ENCODE measurements at regions not wholly inside any gene's neighbourhood (a gene's known extent, or its start where the extent isn't known, plus 50 kb on each side); places are given as distances from the start of the nearest gene placed in this dataset.
"Not testable (repeated sequence)": the region's sequence is repeated elsewhere in the genome, so short reads cannot be mapped to it uniquely, and the experiment has no call there.

GRCh38 chr2:234558642-234559041 lies 61.8 kb upstream of the ARL4C start:
- DNase-seq (ENCODE audit: low read depth), result no peak

- no peak for DNase-seq (ENCODE audit: low read depth)
Observed at GRCh38 chr2:234556848-234557573, 60.1 kb upstream of the ARL4C start.

GRCh38 chr2:234555616-234556249 lies 58.9 kb upstream of the ARL4C start:
- DNase-seq (ENCODE audit: low read depth), result no peak

- no peak for DNase-seq (ENCODE audit: low read depth)
Observed at GRCh38 chr2:234555161-234555560, 58.3 kb upstream of the ARL4C start.

GRCh38 chr2:234553223-234553622 lies 56.3 kb upstream of the ARL4C start:
- DNase-seq (ENCODE audit: low read depth), result not testable (repeated sequence)

GRCh38 chr2:234550511-234551107 lies 53.7 kb upstream of the ARL4C start:
- no peak for DNase-seq (ENCODE audit: low read depth)

GRCh38 chr2:234550056-234550455 lies 53.2 kb upstream of the ARL4C start:
- DNase-seq (ENCODE audit: low read depth), result no peak

GRCh38 chr2:234548695-234549420 lies 52.0 kb upstream of the ARL4C start:
- no peak for DNase-seq (ENCODE audit: low read depth)

GRCh38 chr2:234546770-234547169 lies 49.9 kb upstream of the ARL4C start:
- DNase-seq (ENCODE audit: low read depth), result no peak

All from non-pigmented ciliary epithelial cell (primary cell).